Activated CD8-positive, alpha-beta memory T cell treated with anti-CD3 and anti-CD28 coated beads for 36 hours (primary cell): ENCODE measurements at regions not wholly inside any gene's neighbourhood (a gene's known extent, or its start where the extent isn't known, plus 50 kb on each side); places are given as distances from the start of the nearest gene placed in this dataset.
"Not testable (repeated sequence)": the region's sequence is repeated elsewhere in the genome, so short reads cannot be mapped to it uniquely, and the experiment has no call there.

Experiments used
- CTCF ChIA-PET: fragments of 350-600 bp; sonication (Branson Sonifier 250); formaldehyde crosslinking; loops from one replicate; lab custom pipeline; 2021; ENCODE audit warnings: antibody characterized with exemption; lab: Charles Lee
- POLR2A ChIA-PET: fragments of 350-600 bp; sonication (Branson Sonifier 250); formaldehyde crosslinking; loops from one replicate; lab custom pipeline; 2021; ENCODE audit warnings: antibody characterized with exemption; lab: Charles Lee

DNA sequence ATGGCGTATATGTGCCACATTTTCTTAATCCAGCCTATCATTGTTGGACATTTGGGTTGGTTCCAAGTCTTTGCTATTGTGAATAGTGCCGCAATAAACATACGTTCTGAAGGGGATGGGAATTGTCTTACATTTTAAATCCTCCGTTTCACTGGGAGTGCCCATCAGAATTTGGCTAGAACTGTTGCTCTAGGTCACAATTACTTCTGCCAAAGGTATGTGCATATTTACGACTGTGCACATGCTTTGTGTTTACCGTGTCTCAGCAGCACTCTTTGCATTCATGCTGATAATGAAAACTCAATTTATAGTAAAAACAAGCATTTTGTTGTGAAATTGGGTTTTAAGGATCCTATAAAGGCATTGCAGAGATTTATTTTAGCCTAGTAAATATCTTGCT lies 151.9 kb upstream of the ZNF618 start:
- CTCF ChIA-PET: no interaction called here
- POLR2A ChIA-PET: no interaction called here

DNA sequence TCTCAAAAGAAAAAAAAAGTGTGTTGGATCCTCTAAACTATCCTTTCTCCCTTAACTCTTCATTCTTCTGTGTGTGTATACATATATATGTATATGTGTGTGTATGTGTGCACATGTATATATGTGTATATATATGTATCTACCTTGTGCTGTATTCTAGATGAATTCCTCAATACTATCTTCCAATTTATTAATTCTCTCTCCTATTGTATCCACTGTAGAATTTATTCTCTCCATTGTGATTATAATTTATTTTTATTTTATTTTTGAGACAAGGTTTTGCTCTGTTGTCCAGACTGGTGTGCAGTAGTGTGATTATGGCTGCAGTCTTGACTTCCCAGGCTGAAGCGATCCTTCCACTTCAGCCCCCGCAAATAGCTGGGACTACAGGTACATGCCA lies 147.1 kb upstream of the ZNF618 start:
- CTCF ChIA-PET: no interaction called here
- POLR2A ChIA-PET: no interaction called here

DNA sequence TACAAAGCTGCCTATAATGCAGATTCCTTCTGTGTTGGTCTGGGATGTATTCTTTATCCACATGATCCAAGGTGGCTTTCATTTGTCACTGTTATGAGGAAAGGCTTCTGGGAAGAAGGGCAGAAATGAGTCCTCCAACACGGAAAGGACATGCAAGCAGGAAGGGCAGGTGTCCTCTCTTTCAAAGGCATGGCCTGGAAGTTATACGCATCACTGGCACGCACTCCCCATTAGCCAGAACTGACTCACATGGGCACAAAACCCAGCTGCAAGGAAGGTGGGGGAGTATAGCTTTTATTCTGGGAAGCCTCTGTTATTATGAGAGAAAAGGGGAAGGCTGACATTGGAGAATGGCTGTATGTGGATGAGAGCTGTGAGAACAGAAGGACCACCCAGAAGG lies 141.3 kb upstream of the ZNF618 start:
- ChIA-PET CTCF (no interaction called here), POLR2A (no interaction called here)

DNA sequence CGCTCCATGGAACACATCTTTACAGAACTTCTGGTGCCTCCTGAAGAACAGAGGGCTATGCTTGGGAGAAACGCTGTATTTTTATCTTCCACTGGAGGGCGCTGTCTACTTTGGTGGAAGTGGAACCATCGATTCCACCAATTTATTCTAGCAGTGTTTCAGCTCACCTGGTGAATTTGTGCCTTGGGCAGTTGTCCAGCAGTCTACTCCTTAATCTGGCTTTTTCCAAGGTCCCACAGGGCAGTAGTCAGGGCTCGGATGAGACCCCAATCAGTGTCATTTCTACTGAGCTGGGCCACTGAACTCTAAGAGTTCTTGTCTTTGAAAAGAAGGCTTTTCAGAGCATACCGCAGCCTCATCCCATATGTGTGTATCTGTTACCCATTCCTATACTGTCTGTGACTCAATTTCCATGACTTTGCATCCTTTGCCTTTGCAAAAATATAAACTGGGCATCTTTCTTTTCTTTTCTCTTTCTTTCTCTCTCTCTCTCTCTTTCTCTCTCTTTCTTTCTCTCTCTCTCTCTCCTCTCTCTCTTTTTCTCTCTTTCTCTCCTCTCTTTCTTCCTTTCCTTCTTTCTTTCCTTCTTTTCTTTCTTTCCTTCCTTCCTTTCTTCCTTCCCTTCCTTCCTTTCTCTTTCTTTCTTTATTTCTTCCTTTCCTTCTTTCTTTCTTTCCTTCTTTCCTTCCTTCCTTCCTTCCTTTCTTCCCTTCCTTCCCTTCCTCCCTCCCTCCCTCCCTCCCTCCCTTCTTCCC lies 138.4 kb upstream of the ZNF618 start:
- CTCF ChIA-PET: interaction anchor here (0.5 kb wide), 2 partner anchors 334 to 1780 kb away, joined by 4 read pairs; no protein-coding TSS in a partner anchor
- POLR2A ChIA-PET: no interaction called here

DNA sequence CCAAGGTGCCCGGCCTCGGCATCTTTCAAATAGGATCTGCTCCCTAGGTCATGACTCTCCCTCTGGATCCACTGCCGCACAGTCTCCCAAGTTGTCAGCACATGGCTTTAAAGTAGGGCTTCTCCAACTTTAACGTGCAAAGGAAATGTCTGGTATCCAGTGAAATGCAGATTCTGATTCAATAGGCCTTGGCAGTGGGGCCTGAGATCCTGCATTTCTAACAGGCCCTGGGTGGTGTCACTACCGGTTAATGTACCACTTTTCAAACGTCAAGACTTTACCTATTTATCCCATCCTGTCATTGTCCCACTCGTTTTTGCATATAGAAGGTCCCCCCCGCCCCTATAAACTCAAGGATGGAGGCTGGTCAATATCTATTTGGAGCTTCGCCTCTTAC lies 137.6 kb upstream of the ZNF618 start:
- POLR2A ChIA-PET: no interaction called here
- CTCF ChIA-PET: no interaction called here

DNA sequence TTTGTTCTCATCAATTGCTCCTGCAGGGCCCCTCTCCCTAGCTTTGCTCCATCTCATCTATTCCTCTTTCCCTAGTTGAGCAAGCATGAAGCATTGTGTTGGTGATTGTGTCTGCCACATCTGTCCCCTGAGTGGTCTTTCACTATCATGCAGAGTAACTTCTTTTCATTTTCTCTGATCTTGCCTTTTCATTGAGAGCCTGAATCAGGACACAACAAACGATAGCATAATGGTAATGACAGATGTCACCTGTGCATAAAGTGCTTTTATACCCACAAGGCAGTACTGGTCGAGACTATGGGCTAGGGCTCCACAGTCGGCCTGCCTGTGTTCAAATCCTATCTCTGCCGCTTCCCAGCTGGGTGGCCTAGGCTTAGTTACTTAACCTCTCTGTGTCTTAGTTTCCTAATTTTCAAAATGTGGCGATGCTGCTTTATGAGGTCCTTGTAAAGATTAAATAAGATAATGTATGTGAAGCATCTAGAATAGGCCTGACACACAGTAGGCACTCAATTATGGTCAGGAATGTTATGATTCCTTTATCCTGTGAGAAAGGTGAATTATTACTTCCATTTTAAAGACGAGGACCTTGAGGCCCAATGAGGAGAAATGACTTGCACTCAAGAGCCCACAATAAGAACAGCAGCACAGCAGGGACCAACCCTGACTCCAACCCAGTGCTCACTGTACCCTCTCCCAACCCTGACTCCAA lies 137.1 kb upstream of the ZNF618 start:
- ChIA-PET CTCF (no interaction called here), POLR2A (no interaction called here)

DNA sequence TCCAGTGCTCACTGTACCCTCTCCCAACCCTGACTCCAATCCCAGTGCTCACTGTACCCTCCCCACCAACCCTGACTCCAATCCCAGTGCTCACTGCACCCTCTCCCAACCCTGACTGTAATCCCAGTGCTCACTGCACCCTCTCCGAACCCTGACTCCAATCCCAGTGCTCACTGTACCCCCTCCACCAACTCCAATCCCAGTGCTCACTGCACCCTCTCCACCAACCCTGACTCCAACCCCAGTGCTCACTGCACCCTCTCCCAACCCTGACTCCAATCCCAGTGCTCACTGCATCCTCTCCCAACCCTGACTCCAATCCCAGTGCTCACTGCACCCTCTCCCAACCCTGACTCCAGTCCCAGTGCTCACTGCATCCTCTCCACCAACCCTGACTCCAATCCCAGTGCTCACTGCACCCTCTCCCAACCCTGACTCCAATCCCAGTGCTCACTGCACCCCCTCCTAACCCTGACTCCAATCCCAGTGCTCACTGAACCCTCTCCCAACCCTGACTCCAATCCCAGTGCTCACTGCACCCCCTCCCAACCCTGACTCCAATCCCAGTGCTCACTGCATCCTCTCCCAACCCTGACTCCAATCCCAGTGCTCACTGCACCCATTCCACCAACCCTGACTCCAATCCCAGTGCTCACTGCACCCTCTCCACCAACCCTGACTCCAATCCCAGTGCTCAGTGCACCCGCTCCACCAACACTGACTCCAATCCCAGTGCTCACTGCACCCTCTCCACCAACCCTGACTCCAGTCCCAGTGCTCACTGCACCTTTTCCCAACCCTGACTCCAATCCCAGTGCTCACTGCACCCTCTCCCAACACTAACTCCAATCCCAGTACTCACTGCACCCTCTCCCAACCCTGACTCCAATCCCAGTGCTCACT lies 136.3 kb upstream of the ZNF618 start:
- CTCF ChIA-PET, POLR2A ChIA-PET: not testable (repeated sequence)

DNA sequence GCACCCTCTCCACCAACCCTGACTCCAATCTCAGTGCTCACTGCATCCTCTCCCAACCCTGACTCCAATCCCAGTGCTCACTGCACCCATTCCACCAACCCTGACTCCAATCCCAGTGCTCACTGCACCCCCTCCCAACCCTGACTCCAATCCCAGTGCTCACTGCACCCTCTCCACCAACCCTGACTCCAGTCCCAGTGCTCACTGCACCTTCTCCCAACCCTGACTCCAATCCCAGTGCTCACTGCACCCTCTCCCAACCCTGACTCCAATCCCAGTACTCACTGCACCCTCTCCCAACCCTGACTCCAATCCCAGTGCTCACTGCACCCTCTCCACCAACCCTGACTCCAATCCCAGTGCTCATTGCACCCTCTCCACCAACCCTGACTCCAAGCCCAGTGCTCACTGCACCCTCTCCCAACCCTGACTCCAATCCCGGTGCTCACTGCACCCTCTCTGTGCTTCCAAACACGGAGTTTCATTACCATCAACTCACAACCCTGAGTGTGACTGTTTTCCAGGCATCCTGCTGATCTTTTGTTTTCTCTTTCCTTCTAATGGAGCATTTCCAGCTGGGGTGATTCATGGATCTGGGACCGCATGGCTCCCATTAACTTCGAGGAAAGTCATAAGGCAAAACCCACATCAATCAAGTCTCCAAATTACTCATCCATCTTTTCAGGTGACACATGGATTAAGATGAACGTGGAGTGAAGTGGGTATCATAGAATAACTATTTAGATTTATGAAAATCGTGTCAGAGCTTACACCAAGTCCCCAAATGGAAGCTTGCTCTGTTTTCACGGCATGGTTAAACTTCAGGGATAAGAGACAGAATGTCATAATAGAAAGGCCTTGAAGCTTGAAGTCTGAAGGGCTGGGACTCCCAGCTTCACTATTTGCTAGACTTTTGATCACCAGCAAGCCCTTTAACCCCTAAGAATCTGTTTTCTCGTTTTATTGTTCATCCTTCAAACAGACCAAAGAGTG lies 135.3 kb upstream of the ZNF618 start:
- POLR2A ChIA-PET, CTCF ChIA-PET: not testable (repeated sequence)

DNA sequence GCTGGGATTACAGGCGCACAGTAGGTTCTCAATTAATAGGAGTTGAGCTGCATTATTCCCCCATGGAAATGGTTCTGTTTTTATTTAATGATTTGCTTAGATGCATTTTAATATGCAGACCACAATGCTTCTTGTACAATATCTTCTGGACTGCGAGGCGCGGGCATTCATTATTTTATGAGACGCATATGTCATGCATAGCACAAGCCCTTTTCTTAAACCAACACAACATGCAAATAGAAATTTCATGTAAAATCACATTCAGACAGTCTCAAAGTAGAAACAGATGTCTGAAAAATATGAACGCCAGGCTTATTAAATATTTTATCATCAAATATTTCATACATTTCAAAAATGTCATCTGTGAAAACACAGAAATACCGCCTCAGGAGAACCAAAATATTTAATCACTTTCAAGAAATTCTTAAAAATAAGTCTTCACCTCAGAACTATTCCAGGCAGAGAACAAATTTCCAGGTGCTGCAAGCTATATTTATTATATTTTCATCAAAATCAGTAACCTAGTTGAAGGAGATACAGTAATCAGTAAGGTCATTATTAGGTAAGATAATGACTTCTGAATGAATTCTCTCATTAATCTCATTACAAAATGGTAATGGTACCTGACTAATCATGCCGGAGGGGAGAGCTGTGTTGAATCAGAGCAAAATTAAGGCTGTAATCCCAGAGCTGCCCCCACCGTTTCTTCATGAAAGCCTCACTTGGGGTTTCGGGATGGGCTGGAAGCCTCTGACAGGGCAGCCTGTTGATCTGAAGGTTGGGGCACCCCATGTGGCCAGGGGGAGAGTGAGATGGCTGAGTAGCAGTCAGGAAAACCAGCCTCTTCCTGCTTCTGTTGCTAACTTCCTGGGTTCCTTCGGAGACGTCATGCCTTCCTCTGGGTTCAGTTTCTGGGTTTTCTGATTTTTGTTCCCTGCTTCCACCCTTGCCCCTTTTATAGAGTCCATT lies 133.9 kb upstream of the ZNF618 start:
- POLR2A ChIA-PET: no interaction called here
- CTCF ChIA-PET: no interaction called here

DNA sequence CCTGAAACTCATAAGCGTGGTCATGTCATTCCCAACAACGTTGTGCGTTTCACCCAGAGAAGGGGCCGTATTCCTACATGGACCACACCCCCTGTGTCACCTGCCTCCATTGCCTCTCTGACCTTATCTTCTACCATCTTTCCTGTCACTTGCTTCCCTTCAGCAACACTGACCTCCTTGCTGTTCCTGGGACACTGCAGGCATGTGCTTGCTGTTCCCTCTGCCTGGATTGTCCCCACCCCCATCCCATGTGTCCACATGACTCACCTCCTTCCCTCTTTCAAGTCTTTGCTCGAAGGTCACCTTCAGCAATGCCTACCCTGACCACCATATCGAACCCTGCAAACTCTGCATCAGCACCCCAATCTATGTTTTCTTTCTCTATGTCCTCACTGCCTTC lies 133.2 kb upstream of the ZNF618 start:
- CTCF ChIA-PET: no interaction called here
- POLR2A ChIA-PET: no interaction called here

DNA sequence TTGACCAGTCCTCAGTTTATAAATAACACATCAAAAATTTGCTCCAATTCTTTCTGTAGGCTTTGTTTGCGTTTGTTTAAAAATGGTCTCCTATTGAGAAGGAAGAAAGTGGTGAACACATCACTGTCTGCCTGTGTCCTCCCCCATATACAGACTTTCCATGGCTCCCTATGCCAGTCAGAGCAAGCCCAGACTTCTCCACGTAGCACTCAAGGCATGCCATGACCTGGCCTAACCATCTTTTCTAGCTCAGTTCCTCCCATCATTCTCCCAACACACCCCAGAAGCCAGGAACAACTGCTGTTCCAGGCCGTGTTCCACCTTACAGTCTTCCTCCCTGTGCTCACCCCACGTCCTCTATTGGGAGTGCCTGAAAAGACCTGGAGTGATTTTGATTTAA lies 129.6 kb upstream of the ZNF618 start:
- ChIA-PET POLR2A (no interaction called here), CTCF (no interaction called here)

DNA sequence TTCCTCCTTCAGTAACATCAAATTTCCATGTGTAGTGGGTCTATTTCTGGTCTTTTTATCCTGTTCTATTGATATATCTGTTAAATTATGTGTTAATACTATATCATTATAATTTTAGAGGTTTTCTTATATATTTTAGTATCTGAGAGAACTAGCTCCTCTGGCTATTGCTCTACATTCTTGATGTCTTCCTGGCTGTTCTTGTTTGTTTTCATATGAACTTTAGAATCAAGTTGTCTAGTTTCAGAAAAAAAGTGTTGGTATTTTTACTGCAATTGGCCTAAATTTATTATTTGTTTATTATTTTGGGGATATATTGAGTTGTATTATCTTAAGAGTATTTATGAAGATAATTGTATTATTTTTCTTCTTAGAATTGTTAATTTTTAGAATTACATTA lies 128.0 kb upstream of the ZNF618 start:
- POLR2A ChIA-PET: no interaction called here

DNA sequence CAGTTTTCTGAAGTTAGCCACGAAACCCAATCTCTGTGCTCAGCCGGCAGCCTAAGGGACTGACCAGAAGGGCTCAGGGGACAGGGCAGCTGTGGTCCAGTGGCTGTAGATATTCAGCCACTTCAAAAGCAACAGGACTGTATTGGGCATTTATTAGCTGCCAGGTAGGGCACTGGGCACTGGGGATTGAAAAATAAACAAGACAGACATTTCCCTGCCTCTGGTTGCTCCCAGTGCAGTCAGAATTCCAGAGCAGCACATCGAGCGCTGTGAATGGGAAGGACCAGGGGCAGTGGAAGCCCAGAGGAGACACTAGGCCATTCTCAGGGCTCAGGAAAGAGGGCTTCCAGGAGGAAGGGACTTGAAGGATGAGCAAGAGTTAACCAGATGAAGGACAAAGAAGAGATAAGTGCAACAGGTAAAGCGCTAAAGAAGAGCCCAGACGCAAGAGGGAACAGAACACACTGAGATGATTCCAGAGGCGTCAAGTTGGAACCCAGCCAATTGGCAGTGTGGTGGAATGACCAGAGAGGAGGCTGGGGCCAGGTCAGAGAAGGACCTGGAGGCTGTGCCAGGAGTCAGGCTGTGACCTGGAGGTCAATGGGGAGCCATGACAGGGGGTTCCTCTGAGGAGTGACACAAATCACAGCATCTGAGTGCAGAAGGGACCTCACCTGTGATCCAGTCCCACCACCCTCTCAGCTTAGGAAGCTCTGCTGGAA lies 122.5 kb upstream of the ZNF618 start:
- ChIA-PET CTCF (no interaction called here), POLR2A (no interaction called here)

More for the DNA sequence above, 128.0 kb upstream of the ZNF618 start:
- CTCF ChIA-PET: no interaction called here

DNA sequence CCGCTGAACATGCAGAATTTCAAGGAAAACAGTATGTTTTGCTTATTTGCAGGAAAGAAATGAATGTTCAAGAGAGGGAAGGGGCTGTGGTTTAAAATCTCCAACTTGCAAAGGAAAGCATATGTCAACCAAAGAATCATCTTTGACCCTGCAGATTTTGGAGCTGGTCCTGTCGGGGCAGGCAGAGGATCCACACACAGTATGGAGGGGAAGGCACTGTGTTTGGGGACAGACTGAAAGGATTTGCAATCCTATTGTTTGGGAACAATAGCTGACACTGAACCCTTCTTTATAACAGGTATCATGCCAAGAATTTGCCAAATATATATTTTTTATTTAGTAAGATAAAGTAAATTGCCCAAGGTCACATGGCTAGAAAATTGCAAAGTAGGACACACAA lies 121.4 kb upstream of the ZNF618 start:
- CTCF ChIA-PET: interaction anchor here (0.5 kb wide), 1 partner anchor 1565 kb away, joined by 3 read pairs; no protein-coding TSS in a partner anchor
- POLR2A ChIA-PET: no interaction called here

DNA sequence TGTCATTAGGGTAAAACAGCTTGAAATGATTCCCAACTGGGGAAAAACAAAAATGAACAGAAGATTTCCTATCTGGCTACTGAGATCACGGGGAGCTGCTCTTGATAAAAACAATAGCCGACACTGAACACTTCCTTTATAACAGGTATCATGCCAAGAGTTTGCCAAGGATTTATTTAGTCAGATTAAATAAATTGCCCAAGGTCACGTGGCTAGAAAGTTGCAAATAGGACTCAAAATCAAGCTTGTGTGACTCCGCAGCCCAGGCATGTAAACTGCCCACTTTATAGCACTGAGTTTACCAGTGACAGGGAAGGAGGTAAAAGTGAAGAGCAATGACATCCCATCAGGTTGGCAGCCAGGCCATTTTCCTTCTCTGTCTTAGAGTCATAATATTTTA lies 120.7 kb upstream of the ZNF618 start:
- POLR2A ChIA-PET: no interaction called here

DNA sequence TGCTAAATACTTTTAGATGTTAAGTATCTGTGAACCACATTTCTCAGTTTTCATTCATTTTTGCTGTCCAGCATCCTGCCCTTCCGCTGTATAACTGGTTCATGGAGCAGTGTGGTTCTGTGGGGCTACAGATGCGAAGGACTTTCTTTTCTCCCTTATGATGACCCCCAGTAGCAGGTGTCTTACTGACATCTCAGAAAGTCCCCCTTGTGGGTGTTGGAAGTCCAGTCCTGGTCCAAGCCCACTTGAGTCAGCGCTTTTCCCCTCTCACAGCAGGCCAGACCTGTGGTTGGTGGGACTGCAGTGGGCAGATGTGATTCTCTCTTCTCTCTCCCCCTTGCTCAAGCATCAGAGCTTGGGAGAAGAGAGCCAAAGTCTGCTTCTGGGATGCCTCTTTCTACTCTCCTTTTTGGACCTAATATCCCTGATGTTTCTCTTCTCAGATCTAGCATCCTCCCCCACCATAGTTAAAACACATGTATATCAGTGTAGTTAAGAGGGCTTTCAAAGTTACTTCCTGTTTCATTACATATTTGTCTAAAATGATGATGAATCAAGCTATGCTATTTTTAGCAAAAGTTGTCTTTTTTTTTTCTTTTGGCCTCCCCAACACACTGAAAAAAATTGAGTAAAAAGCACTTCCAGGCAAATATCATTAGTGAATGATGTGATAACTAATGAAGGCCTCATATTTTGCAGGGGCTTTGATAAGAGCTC lies 119.5 kb upstream of the ZNF618 start:
- POLR2A ChIA-PET: no interaction called here
- CTCF ChIA-PET: no interaction called here

More for the DNA sequence above, 120.7 kb upstream of the ZNF618 start:
- CTCF ChIA-PET: interaction anchor here (0.5 kb wide), 1 partner anchor 1565 kb away, joined by 3 read pairs; no protein-coding TSS in a partner anchor
